Transverse colon (tissue), 4 donors: ENCODE measurements at regions not wholly inside any gene's neighbourhood (a gene's known extent, or its start where the extent isn't known, plus 50 kb on each side); places are given as distances from the start of the nearest gene placed in this dataset.
A peak's percentile ranks its signal among the peaks of the same experiment; 100 is the strongest.

ENCODE experiments used
- CTCF ChIP-seq, 5 experiments: fragments of 200-600 bp in 3 of 5; fragments of 450-650 bp in 2 of 5; sonication (generic) in 3 of 5; IDR thresholded peaks; 1 replicate in 2 of 5; 2 replicates in 3 of 5; pipeline ENCODE4 v1.5.1; 2016 to 2017; ENCODE audit warnings: antibody characterized with exemption in 5 of 5, inconsistent platforms in 3 of 5, mild to moderate bottlenecking in 2 of 5, moderate library complexity in 1 of 5
- EP300 ChIP-seq: sonication (generic); formaldehyde crosslinking; IDR thresholded peaks from one replicate; pipeline ENCODE4 v1.6.1; 2017; ENCODE audit warnings: antibody characterized with exemption, low read depth
- POLR2A ChIP-seq: fragments of 450-650 bp; IDR thresholded peaks from one replicate; pipeline ENCODE4 v1.6.1; 2016; ENCODE audit warnings: antibody characterized with exemption, mild to moderate bottlenecking, moderate library complexity
- POLR2AphosphoS5 ChIP-seq, 3 donors: sonication (generic); formaldehyde crosslinking; IDR thresholded peaks; one replicate each; pipeline ENCODE4 v1.6.1; 2016; ENCODE audit warnings: antibody characterized with exemption in 3 of 3

GRCh38 chrY:19076846-19077697 lies 303.5 kb upstream of the HSFY2 start:
- TF ChIP-seq CTCF (IDR thresholded peaks at IDR 0.05): no peak
- no peak for TF ChIP-seq EP300
- no peak for TF ChIP-seq POLR2A
- peak in 1 of 3 donors; percentile 51 for TF ChIP-seq POLR2AphosphoS5 (IDR thresholded peaks at IDR 0.05)
